ENCODE measurements at regions not wholly inside any gene's neighbourhood (a gene's known extent, or its start where the extent isn't known, plus 50 kb on each side); places are given as distances from the start of the nearest gene placed in this dataset.

DNA sequence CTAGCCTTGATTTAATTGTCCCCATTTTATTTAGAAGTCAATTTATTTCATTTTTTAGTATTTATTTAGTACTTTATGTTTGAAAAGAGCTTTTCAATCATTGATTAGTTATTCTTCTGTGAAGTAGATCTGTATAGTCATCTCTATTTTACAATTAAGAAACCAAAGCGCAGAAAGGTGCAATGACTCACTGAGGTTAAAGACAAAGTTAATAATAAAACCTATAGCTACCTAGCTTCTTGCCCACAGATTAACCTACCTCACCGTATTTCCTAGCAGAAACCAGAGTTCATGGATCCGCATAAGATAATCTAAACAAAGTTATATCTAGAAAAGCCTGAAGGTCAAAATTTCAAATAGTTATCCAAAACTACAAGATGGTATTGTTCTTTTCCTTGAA is 176.4 kb downstream of the GRIN2B start:
- Histone ChIP-seq H3K4me1 (ENCODE audit: control insufficient read depth in 4 of 4, insufficient read depth in 4 of 4, low read length in 3 of 4) (no peaks in the 10 kb centered on the region), H3K9ac (ENCODE audit: low read depth in 1 of 2, low read length in 2 of 2) (no peak overlapping the region), H3K27me3 (ENCODE audit: control insufficient read depth in 4 of 4, insufficient read depth in 4 of 4, low read length in 3 of 4) (no peaks in the 10 kb centered on the region), H3K9me3 (ENCODE audit: control insufficient read depth in 4 of 4, low read length in 3 of 4) (no peaks in the 10 kb centered on the region), H3K27ac (ENCODE audit: low read depth in 1 of 2, low read length in 2 of 2) (no peak overlapping the region), H3K36me3 (ENCODE audit: control insufficient read depth in 4 of 4, insufficient read depth in 3 of 4, low read depth in 1 of 4, low read length in 3 of 4) (no peaks in the 10 kb centered on the region), H3K4me3 (ENCODE audit: low read depth in 1 of 3, low read length in 3 of 3) (no peak overlapping the region)
- no peak for DNase-seq (ENCODE audit: low spot score)
- 50% methylated on average over 3 of the region's 3 CpGs for WGBS
- no peak for TF ChIP-seq FOXA2 (IDR thresholded peaks at IDR 0.05)
- TF ChIP-seq FOXA1 (IDR thresholded peaks at IDR 0.05): no peak
- TF ChIP-seq, protein P1, sequence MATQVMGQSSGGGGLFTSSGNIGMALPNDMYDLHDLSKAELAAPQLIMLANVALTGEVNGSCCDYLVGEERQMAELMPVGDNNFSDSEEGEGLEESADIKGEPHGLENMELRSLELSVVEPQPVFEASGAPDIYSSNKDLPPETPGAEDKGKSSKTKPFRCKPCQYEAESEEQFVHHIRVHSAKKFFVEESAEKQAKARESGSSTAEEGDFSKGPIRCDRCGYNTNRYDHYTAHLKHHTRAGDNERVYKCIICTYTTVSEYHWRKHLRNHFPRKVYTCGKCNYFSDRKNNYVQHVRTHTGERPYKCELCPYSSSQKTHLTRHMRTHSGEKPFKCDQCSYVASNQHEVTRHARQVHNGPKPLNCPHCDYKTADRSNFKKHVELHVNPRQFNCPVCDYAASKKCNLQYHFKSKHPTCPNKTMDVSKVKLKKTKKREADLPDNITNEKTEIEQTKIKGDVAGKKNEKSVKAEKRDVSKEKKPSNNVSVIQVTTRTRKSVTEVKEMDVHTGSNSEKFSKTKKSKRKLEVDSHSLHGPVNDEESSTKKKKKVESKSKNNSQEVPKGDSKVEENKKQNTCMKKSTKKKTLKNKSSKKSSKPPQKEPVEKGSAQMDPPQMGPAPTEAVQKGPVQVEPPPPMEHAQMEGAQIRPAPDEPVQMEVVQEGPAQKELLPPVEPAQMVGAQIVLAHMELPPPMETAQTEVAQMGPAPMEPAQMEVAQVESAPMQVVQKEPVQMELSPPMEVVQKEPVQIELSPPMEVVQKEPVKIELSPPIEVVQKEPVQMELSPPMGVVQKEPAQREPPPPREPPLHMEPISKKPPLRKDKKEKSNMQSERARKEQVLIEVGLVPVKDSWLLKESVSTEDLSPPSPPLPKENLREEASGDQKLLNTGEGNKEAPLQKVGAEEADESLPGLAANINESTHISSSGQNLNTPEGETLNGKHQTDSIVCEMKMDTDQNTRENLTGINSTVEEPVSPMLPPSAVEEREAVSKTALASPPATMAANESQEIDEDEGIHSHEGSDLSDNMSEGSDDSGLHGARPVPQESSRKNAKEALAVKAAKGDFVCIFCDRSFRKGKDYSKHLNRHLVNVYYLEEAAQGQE (IDR thresholded peaks at IDR 0.05): no peak
- no peak for TF ChIP-seq HNF4G (IDR thresholded peaks at IDR 0.05)
- no peak for TF ChIP-seq EGR1 (IDR thresholded peaks at IDR 0.05; ENCODE audit: low read depth in 2 of 2)
- TF ChIP-seq JUND (IDR thresholded peaks at IDR 0.05): no peak
- no peak for TF ChIP-seq NR2F2 (IDR thresholded peaks at IDR 0.05)
- no peak for TF ChIP-seq YY1 (IDR thresholded peaks at IDR 0.05)

DNA sequence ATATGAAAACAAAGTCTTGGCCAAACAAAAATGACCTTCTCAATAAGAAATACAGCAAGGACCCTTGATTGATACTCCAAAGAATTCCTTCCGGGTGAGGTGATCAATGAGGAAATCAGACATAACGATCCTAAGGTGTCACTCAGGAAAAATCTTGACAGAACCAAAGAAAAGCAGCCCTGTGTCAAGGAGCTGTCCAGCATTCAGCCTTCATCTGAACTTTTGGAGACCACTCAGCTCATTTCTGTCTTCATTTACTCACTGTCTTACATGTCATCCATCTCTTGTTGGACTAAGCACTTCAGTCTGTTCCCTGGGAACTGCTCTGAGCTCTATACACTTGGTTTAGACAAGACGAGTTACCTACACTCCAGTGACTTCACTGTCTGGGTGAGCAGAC is 179.9 kb downstream of the GRIN2B start:
- no peaks in the 10 kb centered on the region for H3K9me3 ChIP-seq (ENCODE audit: control insufficient read depth in 4 of 4, low read length in 3 of 4)
- no peaks in the 10 kb centered on the region for H3K27me3 ChIP-seq (ENCODE audit: control insufficient read depth in 4 of 4, insufficient read depth in 4 of 4, low read length in 3 of 4)
- no peak overlapping the region for H3K4me3 ChIP-seq (ENCODE audit: low read depth in 1 of 3, low read length in 3 of 3)
- WGBS: 75% methylated on average over 3 of the region's 3 CpGs
- H3K36me3 ChIP-seq (ENCODE audit: control insufficient read depth in 4 of 4, insufficient read depth in 3 of 4, low read depth in 1 of 4, low read length in 3 of 4): no peaks in the 10 kb centered on the region
- no peak overlapping the region for H3K27ac ChIP-seq (ENCODE audit: low read depth in 1 of 2, low read length in 2 of 2)
- TF ChIP-seq, protein P2, sequence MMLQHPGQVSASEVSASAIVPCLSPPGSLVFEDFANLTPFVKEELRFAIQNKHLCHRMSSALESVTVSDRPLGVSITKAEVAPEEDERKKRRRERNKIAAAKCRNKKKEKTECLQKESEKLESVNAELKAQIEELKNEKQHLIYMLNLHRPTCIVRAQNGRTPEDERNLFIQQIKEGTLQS (IDR thresholded peaks at IDR 0.05): no peak
- TF ChIP-seq, protein P3, sequence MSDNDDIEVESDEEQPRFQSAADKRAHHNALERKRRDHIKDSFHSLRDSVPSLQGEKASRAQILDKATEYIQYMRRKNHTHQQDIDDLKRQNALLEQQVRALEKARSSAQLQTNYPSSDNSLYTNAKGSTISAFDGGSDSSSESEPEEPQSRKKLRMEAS (IDR thresholded peaks at IDR 0.05): no peak
- TF ChIP-seq YY1 (IDR thresholded peaks at IDR 0.05) (no peak), NR2F2 (IDR thresholded peaks at IDR 0.05) (no peak), FOXA2 (IDR thresholded peaks at IDR 0.05) (no peak), SP1 (IDR thresholded peaks at IDR 0.05) (no peak)
- TF ChIP-seq, protein P4, sequence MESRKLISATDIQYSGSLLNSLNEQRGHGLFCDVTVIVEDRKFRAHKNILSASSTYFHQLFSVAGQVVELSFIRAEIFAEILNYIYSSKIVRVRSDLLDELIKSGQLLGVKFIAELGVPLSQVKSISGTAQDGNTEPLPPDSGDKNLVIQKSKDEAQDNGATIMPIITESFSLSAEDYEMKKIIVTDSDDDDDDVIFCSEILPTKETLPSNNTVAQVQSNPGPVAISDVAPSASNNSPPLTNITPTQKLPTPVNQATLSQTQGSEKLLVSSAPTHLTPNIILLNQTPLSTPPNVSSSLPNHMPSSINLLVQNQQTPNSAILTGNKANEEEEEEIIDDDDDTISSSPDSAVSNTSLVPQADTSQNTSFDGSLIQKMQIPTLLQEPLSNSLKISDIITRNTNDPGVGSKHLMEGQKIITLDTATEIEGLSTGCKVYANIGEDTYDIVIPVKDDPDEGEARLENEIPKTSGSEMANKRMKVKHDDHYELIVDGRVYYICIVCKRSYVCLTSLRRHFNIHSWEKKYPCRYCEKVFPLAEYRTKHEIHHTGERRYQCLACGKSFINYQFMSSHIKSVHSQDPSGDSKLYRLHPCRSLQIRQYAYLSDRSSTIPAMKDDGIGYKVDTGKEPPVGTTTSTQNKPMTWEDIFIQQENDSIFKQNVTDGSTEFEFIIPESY (IDR thresholded peaks at IDR 0.05): no peak
- TF ChIP-seq, protein P1 (IDR thresholded peaks at IDR 0.05): no peak
- H3K4me1 ChIP-seq (ENCODE audit: control insufficient read depth in 4 of 4, insufficient read depth in 4 of 4, low read length in 3 of 4): no peaks in the 10 kb centered on the region
- DNase-seq (ENCODE audit: low spot score): no peak
- H3K9ac ChIP-seq (ENCODE audit: low read depth in 1 of 2, low read length in 2 of 2): no peak overlapping the region

All from liver (tissue), 7 donors.